Activated naive CD8-positive, alpha-beta T cell treated with anti-CD3 and anti-CD28 coated beads, Interleukin-2, amount 10 ng/mL, durations not matched to agents 7 days and 5 days (primary cell): ENCODE measurements at regions not wholly inside any gene's neighbourhood (a gene's known extent, or its start where the extent isn't known, plus 50 kb on each side); places are given as distances from the start of the nearest gene placed in this dataset. TPM values are rescaled to one million over a fixed set of nuclear protein-coding genes. Genes with fewer than 3 reads are reported as not detected.

ENCODE experiments used
- microRNA-seq: library from miRNA; unstranded; fragments of <30 nt; microRNA quantifications from one replicate; pipeline ENCODE4 v1.2.0, GENCODE V29; 2022

Small RNA genes in the stretch of these regions (microRNA-seq; reads per million reads assigned to microRNA genes)
- gene MIR4437: not detected
